Effector memory CD4-positive, alpha-beta T cell (primary cell): ENCODE measurements at regions not wholly inside any gene's neighbourhood (a gene's known extent, or its start where the extent isn't known, plus 50 kb on each side); places are given as distances from the start of the nearest gene placed in this dataset.

Experiments used
- DNase-seq, 3 donors: peaks; one replicate each; pipeline ENCODE4 v3.0.0-alpha.2; 2020
- H3K27ac ChIP-seq: 2 replicates; pipeline ENCODE4 v1.7.0; 2013; ENCODE audit warnings: mild to moderate bottlenecking, low read length, moderate library complexity; ENCODE audit not compliant: insufficient read depth, poor library complexity, severe bottlenecking
- H3K27me3 ChIP-seq: replicated peaks from 2 replicates; pipeline ENCODE4 v1.7.0; 2013; ENCODE audit warnings: mild to moderate bottlenecking, low read length; ENCODE audit not compliant: insufficient read depth, control insufficient read depth, poor library complexity, severe bottlenecking
- H3K36me3 ChIP-seq: 2 replicates; pipeline ENCODE4 v1.7.0; 2013; ENCODE audit warnings: mild to moderate bottlenecking, low read length, moderate library complexity; ENCODE audit not compliant: control insufficient read depth, insufficient read depth
- H3K4me1 ChIP-seq: 2 replicates; pipeline ENCODE4 v1.7.0; 2013; ENCODE audit warnings: low read length, mild to moderate bottlenecking; ENCODE audit not compliant: control insufficient read depth, insufficient read depth, poor library complexity, severe bottlenecking
- H3K4me3 ChIP-seq: 2 replicates; pipeline ENCODE4 v1.7.0; 2013; ENCODE audit warnings: low read length, low read depth, mild to moderate bottlenecking; ENCODE audit not compliant: insufficient read depth, poor library complexity, severe bottlenecking
- H3K9me3 ChIP-seq: 2 replicates; pipeline ENCODE4 v1.7.0; 2013; ENCODE audit warnings: mild to moderate bottlenecking, low read length, moderate library complexity; ENCODE audit not compliant: control insufficient read depth

DNA sequence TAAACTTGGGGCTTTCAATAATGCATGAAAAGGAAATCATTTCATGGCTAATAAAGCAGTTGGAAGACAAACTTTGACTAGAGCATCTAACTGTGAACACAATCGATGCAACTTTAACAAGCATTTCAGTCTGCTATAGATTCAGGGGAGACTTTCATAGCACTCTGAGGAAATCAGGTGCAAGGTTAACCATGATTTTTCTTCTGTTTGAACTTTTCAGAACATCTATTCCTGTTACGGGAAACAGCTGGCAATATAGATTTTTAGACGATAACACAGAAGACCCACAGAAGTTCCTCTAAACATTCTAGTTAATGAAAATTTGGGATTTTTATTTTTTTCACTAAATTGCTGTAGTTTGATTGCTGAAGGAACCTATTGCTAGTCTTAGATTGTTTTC is 177.3 kb downstream of the TRIM33 start:
- DNase-seq = no peak
- Histone ChIP-seq H3K9me3 (no peaks in the 10 kb centered on the region), H3K27me3 (no peaks in the 10 kb centered on the region), H3K27ac (no peak overlapping the region), H3K36me3 (no peaks in the 10 kb centered on the region), H3K4me3 (no peak overlapping the region), H3K4me1 (peaks cover 31% of the 10 kb centered on the region)

DNA sequence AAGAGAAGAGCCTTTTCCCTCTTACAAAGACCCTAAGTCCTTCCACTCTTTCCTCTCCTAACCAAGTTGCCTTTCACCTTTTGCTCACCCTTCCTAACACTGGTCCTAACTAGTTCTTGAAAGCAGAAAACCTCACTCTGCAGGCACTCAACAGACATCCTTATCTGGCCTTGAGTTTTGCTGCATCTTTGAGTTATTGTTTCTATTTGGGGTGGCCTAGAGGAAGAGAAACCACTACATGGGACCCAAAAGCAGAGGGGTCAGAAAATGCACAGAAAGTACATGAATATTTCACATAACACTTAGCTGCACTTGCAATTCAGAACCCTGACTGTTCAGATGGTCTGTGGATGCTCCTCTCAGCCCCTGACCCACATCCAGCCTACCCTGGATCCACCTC is 178.3 kb upstream of the SYT6 start:
- H3K27ac ChIP-seq = no peak overlapping the region
- no peaks in the 10 kb centered on the region for H3K27me3 ChIP-seq

DNA sequence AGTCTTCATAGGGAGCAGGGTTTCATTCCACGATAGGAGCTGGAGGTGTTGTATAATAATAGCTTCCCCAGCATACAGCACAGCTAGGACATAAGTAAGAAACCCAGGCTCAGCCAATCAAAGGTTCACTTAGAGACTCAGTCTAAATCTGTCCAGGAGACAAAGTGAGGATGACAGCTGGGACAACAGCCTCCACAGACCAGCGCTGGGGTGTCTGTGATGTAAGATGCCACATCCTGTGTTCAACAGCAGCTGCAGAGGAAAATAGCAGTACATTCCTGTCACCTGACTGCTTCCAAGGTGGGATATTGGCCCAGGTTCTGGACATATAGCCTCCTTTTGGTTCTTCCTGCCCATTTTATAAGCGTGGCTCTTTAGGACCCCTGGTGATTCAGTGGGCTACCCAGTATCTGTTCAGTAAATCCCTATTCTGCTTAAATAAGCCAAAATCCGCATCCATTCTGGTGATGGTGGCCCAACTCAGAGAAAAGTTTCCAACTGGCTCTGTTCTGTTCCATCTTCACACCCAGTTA is 176.8 kb upstream of the SYT6 start:
- no peaks in the 10 kb centered on the region for H3K36me3 ChIP-seq
- no peaks in the 10 kb centered on the region for H3K27me3 ChIP-seq
- no peak for DNase-seq
- no peak overlapping the region for H3K4me3 ChIP-seq
- H3K27ac ChIP-seq = no peak overlapping the region
- peaks cover 31% of the 10 kb centered on the region for H3K4me1 ChIP-seq
- no peaks in the 10 kb centered on the region for H3K9me3 ChIP-seq

More for the DNA sequence above, 178.3 kb upstream of the SYT6 start:
- H3K4me1 ChIP-seq = peaks cover 31% of the 10 kb centered on the region
- no peak overlapping the region for H3K4me3 ChIP-seq
- no peak for DNase-seq
- no peaks in the 10 kb centered on the region for H3K9me3 ChIP-seq
- no peaks in the 10 kb centered on the region for H3K36me3 ChIP-seq

DNA sequence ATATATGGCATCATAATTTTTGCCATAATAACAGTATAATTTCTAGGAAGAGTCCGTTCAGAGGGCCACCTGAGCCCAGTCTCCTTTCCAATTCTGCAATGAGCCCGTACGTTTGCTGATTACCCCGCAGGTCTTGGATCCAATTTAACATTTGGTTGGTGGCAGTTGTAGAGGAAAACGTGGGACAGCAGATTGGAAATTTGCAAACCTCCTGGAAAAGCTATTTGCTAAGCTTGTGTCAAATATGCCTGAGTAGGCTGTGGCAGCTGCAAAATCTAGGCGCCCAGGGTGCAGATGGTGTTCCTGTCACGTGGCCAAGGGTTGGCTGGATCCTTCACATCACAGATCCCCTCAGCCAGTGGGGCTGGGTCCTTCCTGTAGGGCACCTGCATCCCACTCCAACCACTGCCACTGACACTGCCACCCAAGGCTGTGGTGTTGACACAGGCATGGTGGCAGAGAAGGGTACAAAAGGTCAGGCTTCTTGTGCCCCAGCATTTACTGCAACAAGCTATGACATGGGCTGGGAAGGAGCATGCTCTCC is 174.8 kb upstream of the SYT6 start:
- Histone ChIP-seq H3K36me3 (no peaks in the 10 kb centered on the region), H3K9me3 (no peaks in the 10 kb centered on the region), H3K4me1 (peaks cover 27% of the 10 kb centered on the region), H3K27me3 (no peaks in the 10 kb centered on the region), H3K4me3 (no peak overlapping the region), H3K27ac (no peak overlapping the region)
- DNase-seq = no peak

DNA sequence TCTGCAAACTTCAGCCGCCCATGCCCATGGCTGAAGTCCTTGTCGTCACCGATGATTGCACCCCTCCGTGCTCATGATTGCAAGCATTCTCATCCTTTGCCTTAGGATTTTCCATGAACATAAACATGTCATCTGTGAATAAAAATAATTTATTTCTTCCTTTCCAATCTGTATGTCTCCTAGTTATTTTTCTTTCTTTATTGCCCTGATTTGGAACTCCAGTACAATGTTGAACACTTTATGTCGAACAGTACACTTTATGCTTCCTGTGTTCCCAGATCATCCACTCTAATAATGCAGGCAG is 170.9 kb upstream of the SYT6 start:
- Histone ChIP-seq H3K4me1 (no peaks in the 10 kb centered on the region), H3K36me3 (no peaks in the 10 kb centered on the region), H3K4me3 (no peak overlapping the region), H3K27ac (no peak overlapping the region), H3K27me3 (no peaks in the 10 kb centered on the region), H3K9me3 (no peaks in the 10 kb centered on the region)
- DNase-seq = no peak

DNA sequence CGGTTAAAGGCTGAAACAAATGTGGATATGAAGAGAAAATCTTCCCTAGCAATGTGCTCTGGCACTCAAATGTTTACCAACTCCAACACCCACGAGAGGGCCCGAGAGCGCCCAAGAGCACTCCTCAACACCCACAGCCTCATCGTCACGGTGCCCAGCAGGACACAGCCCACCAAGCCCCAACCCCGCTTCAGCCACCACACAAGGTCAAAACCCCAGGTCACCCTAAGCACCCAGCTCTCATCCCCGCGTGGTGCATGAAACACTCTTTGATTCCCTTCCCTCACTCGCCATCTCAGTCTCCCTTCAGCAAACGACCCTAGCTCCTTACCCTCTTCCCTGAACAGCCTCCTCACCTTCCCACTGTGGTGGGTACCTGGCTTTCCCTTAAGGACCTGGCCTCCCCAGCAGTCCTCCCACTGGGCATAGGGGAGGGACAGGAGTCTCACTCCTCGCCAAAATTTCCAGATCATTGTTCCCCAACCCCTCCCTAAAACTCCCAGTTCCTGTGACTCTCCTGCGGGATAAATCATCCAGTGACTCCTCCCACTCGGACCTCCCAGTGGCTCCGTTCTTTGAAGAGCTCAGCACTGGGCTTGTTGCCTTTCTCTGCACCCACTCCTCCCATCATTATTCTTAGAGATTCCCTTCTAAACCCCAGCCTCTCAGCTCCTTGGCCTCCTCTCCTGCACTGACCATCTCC is 170.4 kb upstream of the SYT6 start:
- Histone ChIP-seq H3K27me3 (no peaks in the 10 kb centered on the region), H3K9me3 (no peaks in the 10 kb centered on the region), H3K36me3 (no peaks in the 10 kb centered on the region), H3K4me3 (no peak overlapping the region), H3K27ac (no peak overlapping the region), H3K4me1 (no peaks in the 10 kb centered on the region)
- no peak for DNase-seq

DNA sequence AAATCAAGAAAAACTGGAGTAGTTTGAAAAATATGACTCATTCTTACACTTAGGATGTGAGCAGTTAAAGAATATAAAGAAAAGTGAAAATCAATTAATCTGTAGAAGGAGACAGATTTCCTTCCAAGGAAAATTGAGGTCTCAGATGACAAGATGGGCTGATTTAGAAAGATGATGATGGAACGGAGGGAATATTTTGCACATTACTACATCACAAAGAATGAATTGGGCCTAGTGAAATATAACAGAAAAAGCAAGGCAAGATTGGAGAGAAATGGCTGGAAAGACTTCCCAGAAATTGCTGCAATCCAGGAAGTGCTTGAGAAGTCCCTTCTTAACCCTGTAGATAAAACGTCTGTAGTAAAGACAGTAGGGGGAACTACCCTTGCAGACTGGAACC is 169.1 kb upstream of the SYT6 start:
- Histone ChIP-seq H3K4me3 (no peak overlapping the region), H3K9me3 (no peaks in the 10 kb centered on the region), H3K27ac (no peak overlapping the region), H3K27me3 (no peaks in the 10 kb centered on the region), H3K36me3 (no peaks in the 10 kb centered on the region), H3K4me1 (no peaks in the 10 kb centered on the region)
- no peak for DNase-seq

DNA sequence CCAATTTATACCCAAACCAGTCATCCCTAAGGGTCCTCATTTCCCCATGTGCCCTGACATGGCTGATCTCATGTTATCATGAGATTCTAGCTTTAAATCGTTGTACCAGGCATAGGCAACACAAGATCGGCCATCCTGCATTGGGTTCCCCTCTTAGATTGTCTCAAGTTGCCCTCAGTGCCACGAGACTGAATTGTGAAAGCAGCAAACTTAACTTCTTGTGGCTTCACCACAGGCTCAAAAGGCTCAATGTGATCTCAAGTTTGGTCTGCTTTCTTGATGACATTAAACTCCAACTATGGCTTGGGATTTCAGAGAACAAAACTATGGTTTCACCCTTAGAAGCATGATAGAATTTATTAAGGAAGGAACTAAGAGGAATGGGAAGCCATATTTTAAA is 168.5 kb upstream of the SYT6 start:
- Histone ChIP-seq H3K36me3 (no peaks in the 10 kb centered on the region), H3K27ac (no peak overlapping the region), H3K4me1 (no peaks in the 10 kb centered on the region), H3K9me3 (no peaks in the 10 kb centered on the region), H3K4me3 (no peak overlapping the region), H3K27me3 (no peaks in the 10 kb centered on the region)
- DNase-seq = no peak

DNA sequence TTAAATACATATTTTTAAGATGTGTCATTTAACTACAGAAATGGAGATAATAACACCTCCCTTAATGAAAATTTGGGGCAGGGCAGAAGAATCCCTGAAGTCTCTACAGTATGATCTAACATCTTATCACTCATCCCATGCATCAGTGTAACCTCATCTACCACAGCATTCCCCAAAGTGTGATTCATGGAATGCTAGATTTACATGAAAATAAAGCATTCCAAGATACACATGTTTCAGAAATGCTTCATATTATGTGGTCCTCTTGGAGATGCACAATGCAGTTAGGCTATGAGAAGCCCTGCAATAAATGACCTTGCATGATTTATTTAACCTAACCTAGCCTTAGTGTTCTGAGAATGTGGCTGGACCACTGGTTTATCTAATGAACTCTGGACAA is 166.9 kb upstream of the SYT6 start:
- H3K27ac ChIP-seq = no peak overlapping the region
- no peak overlapping the region for H3K4me3 ChIP-seq
- no peak for DNase-seq

DNA sequence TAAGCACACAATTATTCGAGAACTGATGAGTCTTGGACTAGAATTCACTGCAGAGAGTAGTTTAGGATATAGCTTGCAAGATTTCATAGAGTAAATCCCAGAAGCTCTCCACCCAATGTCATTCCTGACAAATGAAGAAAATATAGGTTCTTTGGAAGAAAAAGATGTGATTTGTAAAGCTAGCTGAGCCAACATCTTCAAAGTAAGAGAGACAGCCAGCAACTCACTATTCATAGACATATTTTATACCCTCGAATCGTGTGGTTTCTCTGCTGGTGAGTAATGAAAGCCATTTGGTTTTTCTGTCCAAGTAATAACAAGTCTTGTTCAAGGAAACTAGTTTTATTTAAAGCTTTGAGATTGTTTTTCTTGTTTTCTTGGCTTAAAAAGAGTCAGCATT is 165.7 kb upstream of the SYT6 start:
- no peak overlapping the region for H3K4me3 ChIP-seq
- no peaks in the 10 kb centered on the region for H3K36me3 ChIP-seq
- no peaks in the 10 kb centered on the region for H3K27me3 ChIP-seq
- no peaks in the 10 kb centered on the region for H3K9me3 ChIP-seq
- H3K27ac ChIP-seq = no peak overlapping the region
- no peaks in the 10 kb centered on the region for H3K4me1 ChIP-seq
- no peak for DNase-seq

More for the DNA sequence above, 166.9 kb upstream of the SYT6 start:
- no peaks in the 10 kb centered on the region for H3K4me1 ChIP-seq
- no peaks in the 10 kb centered on the region for H3K27me3 ChIP-seq
- no peaks in the 10 kb centered on the region for H3K36me3 ChIP-seq
- no peaks in the 10 kb centered on the region for H3K9me3 ChIP-seq
